ENCODE measurements at regions not wholly inside any gene's neighbourhood (a gene's known extent, or its start where the extent isn't known, plus 50 kb on each side); places are given as distances from the start of the nearest gene placed in this dataset.

DNA sequence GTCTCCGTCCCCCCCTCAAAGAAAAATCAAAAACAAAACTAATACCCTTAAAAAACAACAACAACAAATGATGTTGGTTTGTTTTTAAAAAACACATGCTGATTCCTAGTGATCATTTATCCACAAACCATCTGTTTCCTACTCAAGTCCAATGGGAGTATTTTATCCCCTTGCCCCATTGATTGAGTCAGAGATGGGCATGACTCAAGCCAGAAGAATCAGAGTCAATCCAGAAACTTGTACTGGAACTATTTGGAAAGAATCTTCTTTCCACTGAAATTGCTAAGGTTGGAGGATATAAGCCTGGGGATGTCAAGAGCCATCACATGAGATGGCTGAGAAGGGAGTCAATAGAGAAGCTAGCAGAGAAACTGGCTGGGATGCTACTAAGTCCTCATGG lies 176.4 kb downstream of the MIS18A start:
- no peak for FAIRE-seq
- Histone ChIP-seq H3K4me1 (ENCODE audit: control insufficient read depth in 3 of 3, insufficient read depth in 2 of 3, low read depth in 1 of 3, low read length in 2 of 3) (no peaks in the 10 kb centered on the region), H3K27me3 (ENCODE audit: control insufficient read depth in 3 of 3, insufficient read depth in 3 of 3, low read length in 3 of 3) (no peaks in the 10 kb centered on the region), H3K27ac (ENCODE audit: low read depth in 1 of 3, low read length in 2 of 3) (no peak overlapping the region), H3K4me3 (ENCODE audit: low read depth in 1 of 3, low read length in 3 of 3) (no peak overlapping the region), H3K9me3 (ENCODE audit: control insufficient read depth in 2 of 2, insufficient read depth in 1 of 2, low read depth in 1 of 2, low read length in 1 of 2) (peaks cover 0 to 8% of the 10 kb centered on the region in 2 donors), H3K36me3 (ENCODE audit: control insufficient read depth in 3 of 3, insufficient read depth in 2 of 3, low read depth in 1 of 3, low read length in 3 of 3) (no peaks in the 10 kb centered on the region)
- 87 to 100% (median 89%) methylated on average over 1 of the region's 1 CpG for WGBS, 3 donors
- no peak for DNase-seq

DNA sequence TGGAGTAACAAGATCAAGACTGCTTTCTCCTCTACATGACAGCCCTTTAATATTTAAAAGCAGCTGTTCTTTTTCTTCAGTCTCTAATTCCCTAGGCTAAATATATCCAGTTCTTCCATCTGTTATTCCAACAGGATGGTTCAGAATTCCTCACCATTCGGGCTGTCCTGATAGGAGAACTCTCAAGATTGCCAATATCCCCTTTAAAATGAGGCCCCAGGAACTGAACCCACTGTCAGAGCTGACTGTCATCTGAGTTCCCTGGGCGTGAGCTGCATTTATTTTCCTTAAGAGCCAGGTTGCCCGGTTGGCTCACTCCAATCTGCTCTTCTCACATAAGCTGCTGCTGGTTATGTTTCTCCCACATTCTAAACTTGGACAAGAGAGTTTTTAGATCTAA lies 177.6 kb downstream of the MIS18A start:
- FAIRE-seq (no peak), DNase-seq (no peak)
- Histone ChIP-seq H3K36me3 (ENCODE audit: control insufficient read depth in 3 of 3, insufficient read depth in 2 of 3, low read depth in 1 of 3, low read length in 3 of 3) (no peaks in the 10 kb centered on the region), H3K9me3 (ENCODE audit: control insufficient read depth in 2 of 2, insufficient read depth in 1 of 2, low read depth in 1 of 2, low read length in 1 of 2) (peaks cover 0 to 4% of the 10 kb centered on the region in 2 donors), H3K4me3 (ENCODE audit: low read depth in 1 of 3, low read length in 3 of 3) (no peak overlapping the region), H3K27ac (ENCODE audit: low read depth in 1 of 3, low read length in 2 of 3) (no peak overlapping the region), H3K27me3 (ENCODE audit: control insufficient read depth in 3 of 3, insufficient read depth in 3 of 3, low read length in 3 of 3) (no peaks in the 10 kb centered on the region), H3K4me1 (ENCODE audit: control insufficient read depth in 3 of 3, insufficient read depth in 2 of 3, low read depth in 1 of 3, low read length in 2 of 3) (no peaks in the 10 kb centered on the region)
- 72 to 85% (median 84%) methylated on average over 3 of the region's 3 CpGs for WGBS, 3 donors

DNA sequence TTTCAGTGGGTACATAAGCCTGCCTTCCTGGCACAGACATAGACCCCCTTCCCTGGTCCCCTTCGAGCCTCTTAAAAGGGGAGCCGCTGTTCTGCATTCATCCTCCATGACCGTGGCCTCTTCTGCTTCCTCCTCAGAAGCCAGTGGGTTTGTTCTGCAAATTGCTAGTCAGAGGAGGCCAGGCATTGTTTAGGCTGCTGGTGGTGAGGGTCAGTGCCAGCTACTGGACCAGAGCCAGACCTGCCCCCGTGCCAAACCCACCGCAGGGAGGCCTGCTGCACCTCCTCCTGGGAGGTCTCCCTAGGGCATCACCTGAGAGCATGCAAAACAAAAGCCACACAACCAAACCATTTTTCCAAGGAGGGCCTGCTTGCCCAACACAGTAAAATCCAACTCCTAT lies 178.4 kb downstream of the MIS18A start:
- no peaks in the 10 kb centered on the region for H3K4me1 ChIP-seq (ENCODE audit: control insufficient read depth in 3 of 3, insufficient read depth in 2 of 3, low read depth in 1 of 3, low read length in 2 of 3)
- H3K9me3 ChIP-seq (ENCODE audit: control insufficient read depth in 2 of 2, insufficient read depth in 1 of 2, low read depth in 1 of 2, low read length in 1 of 2), result peaks cover 0 to 2% of the 10 kb centered on the region in 2 donors
- FAIRE-seq (no peak), DNase-seq (no peak)
- WGBS, 3 donors, result 73 to 87% (median 80%) methylated on average over 5 of the region's 5 CpGs
- H3K27me3 ChIP-seq (ENCODE audit: control insufficient read depth in 3 of 3, insufficient read depth in 3 of 3, low read length in 3 of 3), result no peaks in the 10 kb centered on the region
- H3K36me3 ChIP-seq (ENCODE audit: control insufficient read depth in 3 of 3, insufficient read depth in 2 of 3, low read depth in 1 of 3, low read length in 3 of 3), result no peaks in the 10 kb centered on the region
- no peak overlapping the region for H3K4me3 ChIP-seq (ENCODE audit: low read depth in 1 of 3, low read length in 3 of 3)
- H3K27ac ChIP-seq (ENCODE audit: low read depth in 1 of 3, low read length in 2 of 3), result no peak overlapping the region

DNA sequence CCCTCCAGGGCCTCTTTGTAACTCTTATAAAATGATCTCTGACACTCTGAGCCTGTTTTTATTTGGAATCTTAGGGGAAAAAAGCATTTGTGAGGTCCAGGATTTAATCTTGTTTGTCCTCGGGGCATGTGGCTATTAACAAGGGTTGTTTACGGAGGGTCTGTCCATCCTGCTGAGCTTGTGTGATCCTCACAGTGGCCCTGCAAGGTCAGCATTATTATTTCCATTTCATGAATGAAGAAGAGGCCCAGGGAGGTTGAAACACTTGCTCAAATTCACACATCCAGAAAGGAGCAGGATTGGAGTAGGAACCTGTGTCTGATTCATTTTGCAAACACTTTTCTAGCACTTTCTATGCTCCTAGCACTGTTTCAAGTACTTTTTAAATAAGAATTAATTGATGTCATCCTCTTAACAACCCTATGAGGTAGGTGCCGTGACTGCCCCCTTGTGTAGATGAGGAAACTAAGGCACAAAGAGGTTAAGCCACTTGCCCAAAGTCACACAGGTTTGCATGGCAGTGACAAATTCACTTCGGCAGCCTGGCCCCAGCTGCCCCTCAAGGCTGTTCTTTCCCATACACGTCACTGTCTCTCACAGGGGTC lies 178.9 kb downstream of the MIS18A start:
- no peaks in the 10 kb centered on the region for H3K4me1 ChIP-seq (ENCODE audit: control insufficient read depth in 3 of 3, insufficient read depth in 2 of 3, low read depth in 1 of 3, low read length in 2 of 3)
- no peak for DNase-seq
- H3K27me3 ChIP-seq (ENCODE audit: control insufficient read depth in 3 of 3, insufficient read depth in 3 of 3, low read length in 3 of 3), result no peaks in the 10 kb centered on the region
- no peak for FAIRE-seq
- WGBS, 3 donors, result 76 to 87% (median 85%) methylated on average over 5 of the region's 5 CpGs
- H3K27ac ChIP-seq (ENCODE audit: low read depth in 1 of 3, low read length in 2 of 3), result no peak overlapping the region
- H3K4me3 ChIP-seq (ENCODE audit: low read depth in 1 of 3, low read length in 3 of 3), result no peak overlapping the region
- peaks cover 0 to 1% of the 10 kb centered on the region in 2 donors for H3K9me3 ChIP-seq (ENCODE audit: control insufficient read depth in 2 of 2, insufficient read depth in 1 of 2, low read depth in 1 of 2, low read length in 1 of 2)
- no peaks in the 10 kb centered on the region for H3K36me3 ChIP-seq (ENCODE audit: control insufficient read depth in 3 of 3, insufficient read depth in 2 of 3, low read depth in 1 of 3, low read length in 3 of 3)

DNA sequence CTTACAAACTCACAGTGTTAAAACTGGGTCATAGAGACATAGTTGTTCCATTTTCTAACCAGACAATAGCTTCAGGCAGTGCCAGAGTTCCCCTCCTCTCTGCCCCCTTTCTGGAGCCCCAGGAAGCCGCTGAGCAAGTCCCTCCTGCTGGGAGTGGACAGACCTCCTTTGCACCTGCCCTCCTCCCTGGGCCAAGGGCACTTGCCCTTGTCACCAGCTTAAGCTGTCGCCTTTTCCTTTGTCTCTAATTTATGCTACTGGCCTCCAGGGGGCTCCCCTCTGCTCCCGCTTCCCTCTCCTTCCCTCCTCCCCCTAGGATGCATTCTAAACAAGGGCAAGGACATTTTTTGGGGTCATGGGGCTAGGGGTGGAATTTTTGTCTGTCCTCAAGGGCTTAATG lies 182.4 kb downstream of the MIS18A start:
- FAIRE-seq, result no peak
- H3K27ac ChIP-seq (ENCODE audit: low read depth in 1 of 3, low read length in 2 of 3), result no peak overlapping the region

DNA sequence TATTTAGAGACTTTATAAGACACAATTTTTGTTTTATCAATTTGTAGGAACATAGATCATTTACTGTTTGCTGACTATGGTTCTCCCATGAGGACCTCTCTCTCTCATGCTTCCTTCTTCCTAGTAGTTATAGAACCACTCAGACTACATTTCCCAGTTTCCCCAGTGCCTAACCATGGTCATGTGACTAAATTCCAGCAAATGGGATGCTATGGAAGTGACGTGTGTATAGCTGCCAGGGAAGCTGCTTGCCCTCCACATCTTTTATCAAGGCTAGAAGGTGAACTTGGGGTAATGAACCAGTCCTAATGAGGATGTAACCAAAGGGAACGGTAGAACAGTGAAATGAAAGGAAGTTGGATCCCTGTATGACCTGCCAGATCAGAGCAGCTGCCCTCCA lies 184.0 kb downstream of the MIS18A start:
- DNase-seq, result peak; percentile 23 to 51
- no peak overlapping the region for H3K4me3 ChIP-seq (ENCODE audit: low read depth in 1 of 3, low read length in 3 of 3)
- WGBS, 3 donors, result 28 to 39% (median 35%) methylated on average over 2 of the region's 2 CpGs
- no peak overlapping the region for H3K27ac ChIP-seq (ENCODE audit: low read depth in 1 of 3, low read length in 2 of 3)
- no peaks in the 10 kb centered on the region for H3K36me3 ChIP-seq (ENCODE audit: control insufficient read depth in 3 of 3, insufficient read depth in 2 of 3, low read depth in 1 of 3, low read length in 3 of 3)
- H3K9me3 ChIP-seq (ENCODE audit: control insufficient read depth in 2 of 2, insufficient read depth in 1 of 2, low read depth in 1 of 2, low read length in 1 of 2), result peaks cover 0 to 5% of the 10 kb centered on the region in 2 donors
- no peaks in the 10 kb centered on the region for H3K27me3 ChIP-seq (ENCODE audit: control insufficient read depth in 3 of 3, insufficient read depth in 3 of 3, low read length in 3 of 3)
- no peak for FAIRE-seq
- H3K4me1 ChIP-seq (ENCODE audit: control insufficient read depth in 3 of 3, insufficient read depth in 2 of 3, low read depth in 1 of 3, low read length in 2 of 3), result peaks cover 4 to 17% (median 5%) of the 10 kb centered on the region in 3 donors

More for the DNA sequence above, 182.4 kb downstream of the MIS18A start:
- 13 to 30% (median 26%) methylated on average over 3 of the region's 3 CpGs for WGBS, 3 donors
- no peak overlapping the region for H3K4me3 ChIP-seq (ENCODE audit: low read depth in 1 of 3, low read length in 3 of 3)
- no peaks in the 10 kb centered on the region for H3K27me3 ChIP-seq (ENCODE audit: control insufficient read depth in 3 of 3, insufficient read depth in 3 of 3, low read length in 3 of 3)
- H3K4me1 ChIP-seq (ENCODE audit: control insufficient read depth in 3 of 3, insufficient read depth in 2 of 3, low read depth in 1 of 3, low read length in 2 of 3), result peaks cover 0 to 5% (median 4%) of the 10 kb centered on the region in 3 donors
- peaks cover 0 to 5% of the 10 kb centered on the region in 2 donors for H3K9me3 ChIP-seq (ENCODE audit: control insufficient read depth in 2 of 2, insufficient read depth in 1 of 2, low read depth in 1 of 2, low read length in 1 of 2)
- H3K36me3 ChIP-seq (ENCODE audit: control insufficient read depth in 3 of 3, insufficient read depth in 2 of 3, low read depth in 1 of 3, low read length in 3 of 3), result no peaks in the 10 kb centered on the region
- no peak for DNase-seq

DNA sequence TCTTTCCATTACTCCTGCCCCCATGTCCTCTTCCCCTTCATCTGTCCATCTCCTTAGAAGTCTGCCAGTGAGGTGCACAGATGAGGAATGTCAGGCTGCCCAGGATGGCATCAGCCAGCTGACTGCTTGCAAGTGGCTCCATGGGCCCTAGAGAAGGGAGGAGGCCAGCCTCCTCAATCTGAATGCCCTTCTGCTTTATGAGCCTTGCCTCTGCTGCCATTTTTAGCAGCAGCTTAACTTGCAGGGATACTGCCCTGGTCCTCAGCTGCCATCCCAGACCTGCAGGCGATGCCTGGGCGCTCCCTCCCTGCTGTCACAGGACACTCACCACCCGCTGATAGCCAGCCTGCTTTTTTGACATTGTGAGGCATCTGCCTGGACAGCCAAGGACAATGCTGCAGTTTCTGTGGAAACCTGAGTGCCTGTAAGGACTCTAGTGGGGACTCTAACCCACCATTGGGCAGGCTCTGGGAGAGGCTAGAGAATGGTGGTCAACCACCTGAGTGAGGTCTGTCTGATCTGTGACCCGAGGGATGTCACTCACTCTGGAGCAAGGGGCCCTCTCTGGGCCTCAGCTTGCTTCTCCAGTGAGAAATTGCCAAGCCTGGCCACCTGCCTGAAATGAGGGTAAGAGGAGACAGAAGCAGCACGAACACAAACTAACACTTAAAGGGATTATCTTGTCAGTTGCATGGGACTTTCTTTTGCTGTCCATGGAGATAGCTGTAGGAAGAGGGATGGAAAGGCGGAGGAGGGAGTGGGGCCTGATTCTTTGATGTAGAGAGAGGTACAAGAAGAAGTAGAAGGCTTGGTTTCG lies 185.0 kb downstream of the MIS18A start:
- DNase-seq (no peak), FAIRE-seq (no peak)
- H3K27ac ChIP-seq (ENCODE audit: low read depth in 1 of 3, low read length in 2 of 3), result no peak overlapping the region
- H3K4me3 ChIP-seq (ENCODE audit: low read depth in 1 of 3, low read length in 3 of 3), result no peak overlapping the region
- peaks cover 0 to 5% of the 10 kb centered on the region in 2 donors for H3K9me3 ChIP-seq (ENCODE audit: control insufficient read depth in 2 of 2, insufficient read depth in 1 of 2, low read depth in 1 of 2, low read length in 1 of 2)
- WGBS, 3 donors, result 82 to 97% (median 84%) methylated on average over 7 of the region's 7 CpGs
- H3K27me3 ChIP-seq (ENCODE audit: control insufficient read depth in 3 of 3, insufficient read depth in 3 of 3, low read length in 3 of 3), result no peaks in the 10 kb centered on the region
- no peaks in the 10 kb centered on the region for H3K36me3 ChIP-seq (ENCODE audit: control insufficient read depth in 3 of 3, insufficient read depth in 2 of 3, low read depth in 1 of 3, low read length in 3 of 3)
- peaks cover 4 to 25% (median 5%) of the 10 kb centered on the region in 3 donors for H3K4me1 ChIP-seq (ENCODE audit: control insufficient read depth in 3 of 3, insufficient read depth in 2 of 3, low read depth in 1 of 3, low read length in 2 of 3)

DNA sequence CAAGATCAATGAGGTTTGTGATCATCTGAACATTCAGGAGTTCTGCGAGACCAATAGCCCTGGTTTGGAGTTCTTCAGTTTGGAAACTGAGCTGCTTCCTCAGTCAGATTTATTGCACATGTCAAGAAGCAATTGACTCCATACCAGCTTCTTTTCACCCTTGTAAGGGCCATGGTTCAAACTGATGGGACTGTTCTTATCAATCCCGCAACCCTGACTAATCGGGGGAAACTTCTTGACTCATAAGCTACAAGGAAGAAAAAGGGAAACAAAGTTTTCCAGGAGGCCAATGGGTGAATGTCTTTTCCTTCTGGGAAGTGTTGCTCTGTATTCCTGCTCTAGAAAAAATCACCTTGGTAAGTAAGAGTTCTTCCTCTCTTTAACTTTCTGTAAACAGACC lies 187.9 kb downstream of the MIS18A start:
- peak overlapping the region in 2 of 3 donors; percentile 44 to 52 for H3K27ac ChIP-seq (ENCODE audit: low read depth in 1 of 3, low read length in 2 of 3)
- no peaks in the 10 kb centered on the region for H3K27me3 ChIP-seq (ENCODE audit: control insufficient read depth in 3 of 3, insufficient read depth in 3 of 3, low read length in 3 of 3)
- no peaks in the 10 kb centered on the region for H3K36me3 ChIP-seq (ENCODE audit: control insufficient read depth in 3 of 3, insufficient read depth in 2 of 3, low read depth in 1 of 3, low read length in 3 of 3)
- DNase-seq (peak; percentile 43 to 92), FAIRE-seq (no peak)
- WGBS, 3 donors, result 22 to 66% (median 62%) methylated on average over 3 of the region's 3 CpGs
- H3K4me1 ChIP-seq (ENCODE audit: control insufficient read depth in 3 of 3, insufficient read depth in 2 of 3, low read depth in 1 of 3, low read length in 2 of 3), result peaks cover 4 to 37% (median 5%) of the 10 kb centered on the region in 3 donors
- peaks cover 0 to 5% of the 10 kb centered on the region in 2 donors for H3K9me3 ChIP-seq (ENCODE audit: control insufficient read depth in 2 of 2, insufficient read depth in 1 of 2, low read depth in 1 of 2, low read length in 1 of 2)
- H3K4me3 ChIP-seq (ENCODE audit: low read depth in 1 of 3, low read length in 3 of 3), result no peak overlapping the region
